ENCODE measurements at regions not wholly inside any gene's neighbourhood (a gene's known extent, or its start where the extent isn't known, plus 50 kb on each side); places are given as distances from the start of the nearest gene placed in this dataset.

- no peak for TF ChIP-seq MAX (IDR thresholded peaks at IDR 0.05)
- TF ChIP-seq TCF7L2 (IDR thresholded peaks at IDR 0.05; ENCODE audit: borderline replicate concordance, extremely low read depth, insufficient read depth, insufficient read length) = no peak
- TF ChIP-seq CBX3 (IDR thresholded peaks at IDR 0.05; ENCODE audit: low read depth) = no peak
- no peak for TF ChIP-seq CTCF (IDR thresholded peaks at IDR 0.05 in 2 of 3, conservative IDR thresholded peaks at IDR 0.05 in 1 of 3; ENCODE audit: borderline replicate concordance in 1 of 3, insufficient read depth in 1 of 3, low read depth in 2 of 3, low read length in 2 of 3)
- no peak for TF ChIP-seq POLR2AphosphoS5 (IDR thresholded peaks at IDR 0.05; ENCODE audit: low read depth, low read length)
- no peak for TF ChIP-seq POLR2A (IDR thresholded peaks at IDR 0.05; ENCODE audit: borderline replicate concordance, extremely low read depth, insufficient read depth, insufficient read length)
- no peak for TF ChIP-seq JUND (IDR thresholded peaks at IDR 0.05)
- TF ChIP-seq SIN3A (IDR thresholded peaks at IDR 0.05; ENCODE audit: low read depth) = no peak
These were observed 138.8 kb downstream of the MTNR1A start (continued) for GRCh38 chr4:186416451-186417060.

GRCh38 chr4:186414390-186414789, 141.0 kb downstream of the MTNR1A start:
- Histone ChIP-seq H3K36me3 (ENCODE audit: control insufficient read depth in 1 of 2, insufficient read depth in 2 of 2, low read length in 2 of 2) (no peaks in the 10 kb centered on the region), H4K20me1 (ENCODE audit: insufficient read depth) (no peaks in the 10 kb centered on the region), H3K9me3 (ENCODE audit: control insufficient read depth in 1 of 2, insufficient read depth in 1 of 2, low read depth in 1 of 2, low read length in 2 of 2) (no peaks in the 10 kb centered on the region), H2AFZ (ENCODE audit: low read depth, low read length, poor library complexity, severe bottlenecking) (no peak overlapping the region), H3K27me3 (ENCODE audit: insufficient read depth, low read length) (peaks cover 4% of the 10 kb centered on the region; the same call in 1 of the 2 replicates), H3K9ac (ENCODE audit: low read length) (no peak overlapping the region), H3K27ac (ENCODE audit: low read depth, low read length) (no peak overlapping the region), H3K9me2 (ENCODE audit: insufficient read depth) (no peaks in the 10 kb centered on the region), H3K4me1 (ENCODE audit: control insufficient read depth in 1 of 2, insufficient read depth in 2 of 2, low read length in 2 of 2) (no peaks in the 10 kb centered on the region), H3K79me2 (ENCODE audit: insufficient read depth, low read length) (no peaks in the 10 kb centered on the region), H3K4me3 (replicated peaks in 1 of 2; ENCODE audit: low read depth in 1 of 2, low read length in 2 of 2) (no peak overlapping the region), H3K4me2 (ENCODE audit: low read length) (no peak overlapping the region)
- CTCF ChIA-PET = no interaction called here
- no peak for DNase-seq (ENCODE audit: low read depth, low spot score)
- intact Hi-C loops (cut with micrococcal nuclease) = no loop called here
- no peak for ATAC-seq
- BruUV-seq (replicated peaks) = no TSS peak
- RAD21 ChIA-PET (ENCODE audit: low non-redundant PET in 1 of 2, low total read pairs in 2 of 2, uncharacterized antibody in 2 of 2, unreplicated experiment in 2 of 2) = no interaction called here
- POLR2A ChIA-PET = no interaction called here
- TF ChIP-seq SIN3A (IDR thresholded peaks at IDR 0.05; ENCODE audit: low read depth) (no peak), ATF3 (IDR thresholded peaks at IDR 0.05) (no peak), SRF (IDR thresholded peaks at IDR 0.05; ENCODE audit: low read depth) (no peak), EGR1 (IDR thresholded peaks at IDR 0.05; ENCODE audit: low read depth) (no peak), CEBPB (IDR thresholded peaks at IDR 0.05; ENCODE audit: low read depth) (no peak), CTCF (IDR thresholded peaks at IDR 0.05 in 2 of 3, conservative IDR thresholded peaks at IDR 0.05 in 1 of 3; ENCODE audit: borderline replicate concordance in 1 of 3, insufficient read depth in 1 of 3, low read depth in 2 of 3, low read length in 2 of 3) (no peak), RAD21 (IDR thresholded peaks at IDR 0.05; ENCODE audit: low read depth) (no peak), ZNF274 (IDR thresholded peaks at IDR 0.05; ENCODE audit: low read depth, low read length) (no peak), ELF1 (IDR thresholded peaks at IDR 0.05; ENCODE audit: borderline replicate concordance, low read depth) (no peak), ZFX (IDR thresholded peaks at IDR 0.05) (no peak), EZH2phosphoT487 (IDR thresholded peaks at IDR 0.05; ENCODE audit: borderline replicate concordance) (no peak), YY1 (IDR thresholded peaks at IDR 0.05; ENCODE audit: extremely low read depth, insufficient replicate concordance, low read depth, low read length) (no peak), MAX (IDR thresholded peaks at IDR 0.05) (no peak), CBX3 (IDR thresholded peaks at IDR 0.05; ENCODE audit: low read depth) (no peak)

Data from HCT116 (cell line).